HG02759 (cell line): ENCODE measurements at regions not wholly inside any gene's neighbourhood (a gene's known extent, or its start where the extent isn't known, plus 50 kb on each side); places are given as distances from the start of the nearest gene placed in this dataset.

Experiments used
- ATAC-seq: cut with Tn5 transposase; IDR thresholded peaks from one replicate; pipeline ENCODE4 v1.9.1; 2021; ENCODE audit warnings: mild to moderate bottlenecking, moderate library complexity; ENCODE audit not compliant: unreplicated experiment

GRCh38 chr9:84123648-84124406, 143.2 kb downstream of the RMI1 start:
- ATAC-seq, result peak; percentile 92

GRCh38 chr9:84125046-84125445, 144.4 kb downstream of the RMI1 start:
- ATAC-seq, result no peak

GRCh38 chr9:84129529-84129928, 148.9 kb downstream of the RMI1 start:
- no peak for ATAC-seq

GRCh38 chr9:84136119-84136868, 155.7 kb downstream of the RMI1 start:
- no peak for ATAC-seq

DNA sequence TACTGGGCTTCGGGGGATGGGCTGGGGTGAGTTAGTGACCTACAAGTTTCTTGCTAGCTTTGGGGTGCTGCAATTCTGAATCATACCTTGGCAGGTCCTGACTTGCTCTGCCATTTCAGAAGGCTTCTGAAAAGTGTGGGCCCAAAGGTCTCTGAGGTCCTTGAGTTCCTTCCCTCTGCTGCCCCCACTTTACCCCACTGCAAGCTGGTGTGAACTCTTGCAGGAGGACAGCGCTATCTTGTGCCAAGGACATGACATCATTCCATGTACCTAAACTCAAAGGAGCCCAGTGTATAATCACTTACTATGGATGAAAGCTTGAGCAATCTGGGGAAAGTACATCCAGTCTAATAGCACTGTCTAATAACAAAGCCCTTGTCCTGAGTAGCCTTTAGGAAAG, 157.4 kb downstream of the RMI1 start:
- ATAC-seq, result no peak

DNA sequence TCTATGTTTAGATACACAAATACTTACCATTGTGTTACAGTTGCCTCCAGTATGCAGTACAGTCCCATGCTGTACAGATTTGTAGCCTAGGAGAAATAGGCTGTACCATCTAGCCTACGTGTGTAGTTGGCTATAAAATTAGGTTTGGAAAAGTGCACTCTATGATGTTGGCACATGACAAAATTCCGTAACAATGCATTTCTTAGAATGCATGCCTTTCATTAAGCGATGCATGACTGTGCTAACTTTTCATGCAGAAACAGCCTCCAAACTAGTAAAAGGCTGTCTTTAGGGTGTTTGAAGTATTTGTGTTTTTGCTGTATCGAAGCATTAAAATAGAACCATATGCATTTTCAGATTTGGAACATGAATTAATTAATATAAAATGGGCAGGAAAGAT, 157.9 kb downstream of the RMI1 start:
- no peak for ATAC-seq

GRCh38 chr9:84139296-84140070, 158.9 kb downstream of the RMI1 start:
- ATAC-seq, result no peak

DNA sequence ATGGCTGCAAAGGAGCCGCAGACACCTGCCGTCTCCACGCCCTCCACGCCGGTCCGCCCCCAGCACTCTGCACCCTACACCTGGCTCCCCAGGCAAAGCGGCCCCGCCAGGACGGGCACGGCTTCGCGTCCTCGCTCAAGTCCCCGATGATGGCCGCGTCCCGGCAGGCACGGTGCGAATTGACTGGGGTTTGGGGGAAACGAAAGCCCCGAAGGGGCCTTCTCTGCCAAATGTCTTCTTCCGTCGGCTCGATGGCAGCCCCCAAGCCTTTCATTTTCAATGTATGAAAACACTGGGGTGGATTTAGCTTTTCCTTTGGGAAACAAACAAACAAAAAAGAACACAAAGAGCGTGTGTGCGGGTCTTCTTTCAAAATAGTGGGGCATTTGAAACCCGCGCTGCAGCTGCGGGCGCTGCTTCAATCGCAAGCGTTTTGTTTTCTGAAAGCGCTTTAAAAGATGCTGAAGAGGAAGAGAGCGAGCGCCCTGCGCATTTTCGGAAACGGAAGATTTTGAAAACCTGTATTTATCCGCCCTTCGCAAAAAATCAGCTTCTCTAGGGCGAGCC, 160.0 kb downstream of the RMI1 start:
- ATAC-seq, result no peak

DNA sequence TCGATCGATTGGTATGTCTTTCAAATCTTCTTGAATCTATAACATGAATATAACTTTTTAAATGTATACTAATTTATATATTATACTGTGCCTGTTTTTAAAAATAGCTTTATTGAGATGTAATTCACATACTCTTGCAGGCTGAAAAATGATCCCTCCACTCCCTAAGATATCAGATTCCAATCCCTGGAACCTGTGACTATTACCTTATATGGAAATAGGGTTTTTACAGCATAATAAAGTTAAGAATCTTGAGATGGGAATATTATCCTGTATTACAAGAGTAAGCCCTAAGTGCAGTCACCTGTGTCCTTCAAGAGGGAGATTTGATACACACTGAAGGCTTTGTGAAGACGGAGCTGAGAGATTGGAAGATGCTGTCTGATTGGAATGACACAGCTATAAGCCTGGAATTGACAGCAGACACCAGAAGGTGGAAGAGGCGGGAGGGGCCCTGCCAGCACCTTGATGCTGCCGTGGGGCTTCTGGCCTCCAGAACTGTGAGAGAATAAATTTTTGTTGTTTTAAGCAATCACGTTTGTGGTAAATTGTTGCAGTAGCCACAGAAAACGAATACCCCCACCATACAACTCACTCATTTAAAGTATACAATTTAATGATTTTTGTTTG, 161.3 kb downstream of the RMI1 start:
- no peak for ATAC-seq

DNA sequence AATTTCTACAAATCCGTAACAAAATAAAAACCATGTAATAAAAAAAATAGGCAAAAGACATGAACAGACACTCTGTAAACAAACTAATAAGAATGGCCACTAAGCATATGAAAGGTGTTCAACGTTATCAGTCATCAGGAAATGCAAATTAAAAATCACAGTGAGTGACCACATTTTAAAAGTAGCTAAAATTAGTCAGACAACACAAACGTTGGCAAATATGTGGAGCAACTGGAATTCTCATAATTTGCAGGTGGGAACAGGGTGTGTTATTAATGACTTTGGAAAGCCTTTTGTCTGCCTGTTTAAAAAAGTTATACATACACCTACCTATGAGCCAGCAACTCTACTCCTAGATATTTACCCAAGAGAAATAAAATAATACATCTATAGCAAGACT, 164.4 kb downstream of the RMI1 start:
- ATAC-seq, result no peak

DNA sequence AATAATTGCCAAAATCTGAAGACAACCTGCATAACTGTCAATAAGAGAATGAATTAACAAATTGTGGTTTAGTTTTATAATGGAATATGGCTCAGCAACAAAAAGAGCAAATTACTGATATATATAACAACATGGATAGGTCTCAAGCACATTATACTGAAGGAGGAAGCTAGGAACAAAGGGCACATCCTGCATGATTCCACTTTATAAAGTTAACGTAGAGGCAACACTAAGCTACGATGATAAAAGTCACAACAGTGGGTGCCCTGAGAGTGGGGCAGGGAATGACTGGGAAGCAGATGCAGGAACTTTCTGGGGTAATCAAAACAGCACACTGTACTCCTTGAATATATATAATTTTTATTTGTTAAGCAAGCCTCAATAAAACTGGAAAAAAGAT, 165.2 kb downstream of the RMI1 start:
- no peak for ATAC-seq

DNA sequence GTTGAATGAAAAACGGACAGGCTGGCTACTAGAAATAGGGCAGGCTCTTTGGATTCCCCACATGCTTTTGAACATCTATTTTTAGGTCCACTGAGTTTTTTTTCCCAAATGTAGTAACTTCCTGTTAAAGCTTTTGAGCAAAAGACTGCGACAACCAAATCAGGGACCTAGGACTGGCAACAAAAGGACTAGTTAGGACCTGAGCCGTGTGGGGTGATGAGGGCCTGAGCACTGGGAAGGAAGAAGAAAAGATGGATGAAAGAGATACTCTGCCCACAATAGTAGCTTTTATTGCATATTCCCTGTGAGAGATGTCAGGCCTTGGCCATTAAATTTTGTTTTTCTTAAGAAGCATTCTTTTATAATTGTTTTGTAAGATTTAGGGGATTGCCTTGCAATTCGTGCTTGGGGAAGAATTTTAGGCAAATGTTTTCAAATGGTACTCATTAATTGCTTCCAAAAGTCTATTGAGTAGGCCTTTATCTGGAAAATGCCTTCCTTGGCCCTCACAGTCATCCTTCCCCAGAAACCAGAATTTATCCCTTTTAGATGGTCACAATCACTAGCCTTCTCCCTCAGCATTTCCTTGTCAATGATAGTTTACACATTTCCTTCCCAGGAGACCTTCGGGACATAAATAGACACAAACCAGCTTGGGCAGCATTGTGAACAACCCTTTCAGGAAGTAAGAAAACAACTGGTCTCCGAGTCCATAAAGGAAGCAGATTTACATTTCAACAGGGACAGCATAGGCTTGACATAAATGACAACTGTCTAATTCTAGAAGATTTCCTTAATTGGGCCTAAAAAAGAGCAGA, 166.5 kb downstream of the RMI1 start:
- ATAC-seq, result no peak

- ATAC-seq, result no peak
Observed at GRCh38 chr9:84151236-84151635, 170.6 kb downstream of the RMI1 start.

GRCh38 chr9:84151640-84152039, 171.0 kb downstream of the RMI1 start:
- no peak for ATAC-seq

GRCh38 chr9:84152204-84152603, 171.6 kb downstream of the RMI1 start:
- ATAC-seq, result no peak

DNA sequence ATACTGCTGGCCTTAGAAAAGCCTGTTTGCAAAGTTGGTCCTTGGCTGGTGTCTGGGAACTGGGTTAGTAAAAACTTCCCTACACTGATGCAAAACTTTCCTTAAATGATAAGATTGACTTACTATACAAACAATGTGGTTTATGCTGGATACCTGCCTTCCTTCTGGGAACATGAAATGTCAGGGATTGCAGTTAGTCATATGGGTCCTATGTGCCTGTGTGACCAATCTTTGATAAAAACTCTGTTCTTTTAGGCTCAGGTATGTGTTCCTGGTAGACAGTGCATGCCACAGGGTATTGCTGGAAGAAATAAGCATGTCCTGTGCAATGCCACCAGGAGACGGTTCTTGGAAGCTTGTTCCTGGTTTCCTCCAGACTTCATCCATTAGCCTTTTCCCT, 173.3 kb downstream of the RMI1 start:
- no peak for ATAC-seq

- ATAC-seq, result no peak
Observed at GRCh38 chr9:84154320-84154719, 173.7 kb downstream of the RMI1 start.

GRCh38 chr9:84163052-84163650, 177.4 kb downstream of the SLC28A3 start:
- ATAC-seq, result no peak

- no peak for ATAC-seq
Observed at GRCh38 chr9:84166891-84167290, 173.7 kb downstream of the SLC28A3 start.

- ATAC-seq, result no peak
Observed at GRCh38 chr9:84169240-84169639, 171.3 kb downstream of the SLC28A3 start.
